ENCODE measurements at regions not wholly inside any gene's neighbourhood (a gene's known extent, or its start where the extent isn't known, plus 50 kb on each side); places are given as distances from the start of the nearest gene placed in this dataset.

DNA sequence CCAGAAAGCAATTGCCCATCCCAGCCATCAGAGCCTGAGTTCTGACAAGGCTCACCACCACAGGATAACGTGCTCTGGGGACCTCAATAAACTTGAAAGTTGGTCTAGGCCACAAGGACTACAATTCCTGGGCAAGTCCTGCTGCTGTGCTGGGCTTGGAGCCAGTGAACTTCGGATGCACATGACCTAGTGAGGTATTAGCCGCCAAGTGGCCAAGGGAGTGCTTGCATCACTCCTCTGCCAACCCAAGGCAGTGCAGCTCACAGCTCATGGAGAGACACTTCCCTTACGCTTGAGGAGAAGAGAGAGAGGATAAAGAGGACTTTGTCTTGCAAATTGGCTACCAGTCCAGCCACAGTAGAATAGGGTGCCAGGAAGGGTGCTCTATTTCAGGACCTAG lies 219.6 kb downstream of the MBD2 start:
- Histone ChIP-seq H3K4me3 (ENCODE audit: control insufficient read depth in 1 of 2, extremely low read depth in 1 of 2, low read length in 1 of 2) (no peak overlapping the region), H3K36me3 (ENCODE audit: control insufficient read depth in 2 of 2, extremely low read depth in 1 of 2, insufficient read depth in 1 of 2, low read length in 1 of 2) (no peaks in the 10 kb centered on the region), H3K27me3 (replicated peaks in 1 of 2; ENCODE audit: control insufficient read depth in 2 of 2, extremely low read depth in 1 of 2, insufficient read depth in 2 of 2, low read length in 1 of 2) (peaks cover 0 to 6% of the 10 kb centered on the region in 2 experiments), H3K9me3 (no peaks in the 10 kb centered on the region), H3K4me1 (ENCODE audit: control insufficient read depth in 1 of 2, extremely low read depth in 1 of 2, insufficient read depth in 2 of 2, low read length in 2 of 2) (no peaks in the 10 kb centered on the region), H3K27ac (ENCODE audit: low read length) (no peak overlapping the region)
- no peak overlapping the region for H3K27ac Mint-ChIP-seq
- ChIA-PET POLR2A (no interaction called here), CTCF (no interaction called here)
- no peaks in the 10 kb centered on the region for H3K36me3 Mint-ChIP-seq
- H3K27me3 Mint-ChIP-seq, result no peaks in the 10 kb centered on the region
- ATAC-seq (replicated peaks in 1 of 4) (no peak), DNase-seq (no peak)
- WGBS (ENCODE audit: insufficient coverage), result 49% methylated on average over 3 of the region's 4 CpGs
- peaks cover 0 to 3% (median 0%) of the 10 kb centered on the region in 3 donors for H3K9me3 Mint-ChIP-seq
- H3K4me3 Mint-ChIP-seq, result no peak overlapping the region
- H3K4me1 Mint-ChIP-seq, result no peaks in the 10 kb centered on the region

DNA sequence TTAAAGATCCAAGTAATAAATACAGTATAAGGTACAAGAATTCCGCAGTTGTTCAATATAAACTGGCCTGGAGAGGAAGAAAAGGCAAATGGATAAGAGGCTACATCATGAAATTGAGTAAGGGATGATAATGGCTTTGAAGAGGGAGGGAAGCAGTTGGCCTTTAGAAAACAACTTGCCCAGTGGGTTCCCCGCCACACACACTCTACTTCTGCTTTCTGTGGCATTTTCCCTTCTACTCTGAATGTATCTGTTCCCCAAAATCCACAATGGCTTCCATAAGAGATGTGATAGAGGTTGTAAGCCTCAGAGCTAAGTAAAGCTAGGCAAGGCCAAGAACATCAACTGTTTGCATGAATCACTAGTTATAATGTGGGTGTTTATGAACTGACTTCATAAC lies 221.3 kb downstream of the MBD2 start:
- Mint-ChIP-seq H3K4me3 (no peak overlapping the region), H3K27ac (no peak overlapping the region), H3K36me3 (no peaks in the 10 kb centered on the region), H3K4me1 (no peaks in the 10 kb centered on the region), H3K27me3 (no peaks in the 10 kb centered on the region), H3K9me3 (no peaks in the 10 kb centered on the region)
- Histone ChIP-seq H3K36me3 (ENCODE audit: control insufficient read depth in 2 of 2, extremely low read depth in 1 of 2, insufficient read depth in 1 of 2, low read length in 1 of 2) (no peaks in the 10 kb centered on the region), H3K9me3 (no peaks in the 10 kb centered on the region), H3K4me1 (ENCODE audit: control insufficient read depth in 1 of 2, extremely low read depth in 1 of 2, insufficient read depth in 2 of 2, low read length in 2 of 2) (no peaks in the 10 kb centered on the region), H3K4me3 (ENCODE audit: control insufficient read depth in 1 of 2, extremely low read depth in 1 of 2, low read length in 1 of 2) (no peak overlapping the region), H3K27me3 (replicated peaks in 1 of 2; ENCODE audit: control insufficient read depth in 2 of 2, extremely low read depth in 1 of 2, insufficient read depth in 2 of 2, low read length in 1 of 2) (peaks cover 0 to 6% of the 10 kb centered on the region in 2 experiments), H3K27ac (ENCODE audit: low read length) (no peak overlapping the region)
- ATAC-seq (replicated peaks in 1 of 4) (no peak), DNase-seq (no peak)
- WGBS (ENCODE audit: insufficient coverage), result no CpG with 5 or more reads among the region's 2 CpGs
- ChIA-PET POLR2A (no interaction called here), CTCF (no interaction called here)

- no peaks in the 10 kb centered on the region for H3K4me1 ChIP-seq (ENCODE audit: control insufficient read depth in 1 of 2, extremely low read depth in 1 of 2, insufficient read depth in 2 of 2, low read length in 2 of 2)
- CTCF ChIA-PET, result no interaction called here
- Mint-ChIP-seq H3K9me3 (peaks cover 0 to 4% (median 0%) of the 10 kb centered on the region in 3 donors), H3K27me3 (peaks cover 2 to 7% of the 10 kb centered on the region in 2 donors), H3K4me3 (no peak overlapping the region), H3K27ac (no peak overlapping the region), H3K36me3 (no peaks in the 10 kb centered on the region), H3K4me1 (no peaks in the 10 kb centered on the region)
- H3K36me3 ChIP-seq (ENCODE audit: control insufficient read depth in 2 of 2, extremely low read depth in 1 of 2, insufficient read depth in 1 of 2, low read length in 1 of 2), result no peaks in the 10 kb centered on the region
- DNase-seq (no peak), ATAC-seq (replicated peaks in 1 of 4) (no peak)
- no peak overlapping the region for H3K27ac ChIP-seq (ENCODE audit: low read length)
- no peaks in the 10 kb centered on the region for H3K27me3 ChIP-seq (replicated peaks in 1 of 2; ENCODE audit: control insufficient read depth in 2 of 2, extremely low read depth in 1 of 2, insufficient read depth in 2 of 2, low read length in 1 of 2)
- POLR2A ChIA-PET, result no interaction called here
- no peaks in the 10 kb centered on the region for H3K9me3 ChIP-seq
- H3K4me3 ChIP-seq (ENCODE audit: control insufficient read depth in 1 of 2, extremely low read depth in 1 of 2, low read length in 1 of 2), result no peak overlapping the region
- WGBS (ENCODE audit: insufficient coverage), result no CpG with 5 or more reads among the region's 1 CpG
Observed at GRCh38 chr18:53997064-53997463, 227.4 kb downstream of the MBD2 start.

DNA sequence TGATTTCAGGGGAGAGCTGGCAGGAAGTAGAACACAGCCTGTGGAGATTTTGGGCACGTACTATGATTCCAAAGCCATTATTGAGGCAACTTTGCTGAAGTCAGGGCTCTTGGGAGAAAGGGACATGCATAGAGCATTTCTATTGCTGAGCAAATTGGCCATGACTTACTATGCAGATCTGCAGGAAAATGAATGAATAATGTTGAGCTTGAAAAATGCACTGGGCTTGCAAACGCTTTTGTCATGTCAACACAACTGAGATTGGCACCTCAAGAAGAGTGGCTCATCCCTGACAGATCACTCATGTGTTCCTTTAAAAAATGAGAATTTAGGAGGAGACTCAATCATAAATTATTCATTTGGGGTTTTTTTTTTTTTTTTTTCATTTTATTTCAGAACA lies 230.5 kb downstream of the MBD2 start:
- Histone ChIP-seq H3K27ac (ENCODE audit: low read length) (no peak overlapping the region), H3K27me3 (replicated peaks in 1 of 2; ENCODE audit: control insufficient read depth in 2 of 2, extremely low read depth in 1 of 2, insufficient read depth in 2 of 2, low read length in 1 of 2) (no peaks in the 10 kb centered on the region), H3K36me3 (ENCODE audit: control insufficient read depth in 2 of 2, extremely low read depth in 1 of 2, insufficient read depth in 1 of 2, low read length in 1 of 2) (no peaks in the 10 kb centered on the region), H3K4me1 (ENCODE audit: control insufficient read depth in 1 of 2, extremely low read depth in 1 of 2, insufficient read depth in 2 of 2, low read length in 2 of 2) (no peaks in the 10 kb centered on the region), H3K9me3 (no peaks in the 10 kb centered on the region), H3K4me3 (ENCODE audit: control insufficient read depth in 1 of 2, extremely low read depth in 1 of 2, low read length in 1 of 2) (no peak overlapping the region)
- H3K9me3 Mint-ChIP-seq, result peaks cover 0 to 4% (median 0%) of the 10 kb centered on the region in 3 donors
- no peaks in the 10 kb centered on the region for H3K36me3 Mint-ChIP-seq
- H3K4me3 Mint-ChIP-seq, result no peak overlapping the region
- ATAC-seq (replicated peaks in 1 of 4) (no peak), DNase-seq (no peak)
- POLR2A ChIA-PET, result no interaction called here
- H3K4me1 Mint-ChIP-seq, result no peaks in the 10 kb centered on the region
- no peak overlapping the region for H3K27ac Mint-ChIP-seq
- CTCF ChIA-PET, result no interaction called here
- WGBS (ENCODE audit: insufficient coverage), result 88% methylated on average over 2 of the region's 2 CpGs
- H3K27me3 Mint-ChIP-seq, result peaks cover 2 to 7% of the 10 kb centered on the region in 2 donors

- no peak for ATAC-seq (replicated peaks in 1 of 4)
Observed at GRCh38 chr18:53991805-53992204, 232.7 kb downstream of the MBD2 start.

GRCh38 chr18:53991202-53991601 lies 233.3 kb downstream of the MBD2 start:
- CTCF ChIA-PET, result no interaction called here
- Histone ChIP-seq H3K4me3 (ENCODE audit: control insufficient read depth in 1 of 2, extremely low read depth in 1 of 2, low read length in 1 of 2) (no peak overlapping the region), H3K27ac (ENCODE audit: low read length) (no peak overlapping the region), H3K27me3 (replicated peaks in 1 of 2; ENCODE audit: control insufficient read depth in 2 of 2, extremely low read depth in 1 of 2, insufficient read depth in 2 of 2, low read length in 1 of 2) (no peaks in the 10 kb centered on the region), H3K9me3 (no peaks in the 10 kb centered on the region), H3K4me1 (ENCODE audit: control insufficient read depth in 1 of 2, extremely low read depth in 1 of 2, insufficient read depth in 2 of 2, low read length in 2 of 2) (no peaks in the 10 kb centered on the region), H3K36me3 (ENCODE audit: control insufficient read depth in 2 of 2, extremely low read depth in 1 of 2, insufficient read depth in 1 of 2, low read length in 1 of 2) (no peaks in the 10 kb centered on the region)
- 75% methylated on average over 2 of the region's 3 CpGs for WGBS (ENCODE audit: insufficient coverage)
- POLR2A ChIA-PET, result no interaction called here
- no peak for DNase-seq
- Mint-ChIP-seq H3K4me3 (no peak overlapping the region), H3K4me1 (no peaks in the 10 kb centered on the region), H3K27ac (no peak overlapping the region), H3K9me3 (no peaks in the 10 kb centered on the region), H3K36me3 (no peaks in the 10 kb centered on the region), H3K27me3 (peaks cover 0 to 2% of the 10 kb centered on the region in 2 donors)
- ATAC-seq (replicated peaks in 1 of 4), result no peak

More at GRCh38 chr18:53991805-53992204, 232.7 kb downstream of the MBD2 start:
- DNase-seq, result no peak
- no peaks in the 10 kb centered on the region for H3K36me3 ChIP-seq (ENCODE audit: control insufficient read depth in 2 of 2, extremely low read depth in 1 of 2, insufficient read depth in 1 of 2, low read length in 1 of 2)
- POLR2A ChIA-PET, result no interaction called here
- H3K4me3 ChIP-seq (ENCODE audit: control insufficient read depth in 1 of 2, extremely low read depth in 1 of 2, low read length in 1 of 2), result no peak overlapping the region
- no peak overlapping the region for H3K27ac ChIP-seq (ENCODE audit: low read length)
- 60% methylated on average over 1 of the region's 5 CpGs for WGBS (ENCODE audit: insufficient coverage)
- H3K36me3 Mint-ChIP-seq, result no peaks in the 10 kb centered on the region
- no peaks in the 10 kb centered on the region for H3K9me3 ChIP-seq
- no peak overlapping the region for H3K27ac Mint-ChIP-seq
- H3K4me1 Mint-ChIP-seq, result no peaks in the 10 kb centered on the region
- H3K9me3 Mint-ChIP-seq, result peaks cover 0 to 2% (median 0%) of the 10 kb centered on the region in 3 donors
- H3K27me3 ChIP-seq (replicated peaks in 1 of 2; ENCODE audit: control insufficient read depth in 2 of 2, extremely low read depth in 1 of 2, insufficient read depth in 2 of 2, low read length in 1 of 2), result no peaks in the 10 kb centered on the region
- H3K4me3 Mint-ChIP-seq, result no peak overlapping the region
- H3K27me3 Mint-ChIP-seq, result peaks cover 2% of the 10 kb centered on the region in 2 donors
- CTCF ChIA-PET, result no interaction called here
- H3K4me1 ChIP-seq (ENCODE audit: control insufficient read depth in 1 of 2, extremely low read depth in 1 of 2, insufficient read depth in 2 of 2, low read length in 2 of 2), result no peaks in the 10 kb centered on the region

DNA sequence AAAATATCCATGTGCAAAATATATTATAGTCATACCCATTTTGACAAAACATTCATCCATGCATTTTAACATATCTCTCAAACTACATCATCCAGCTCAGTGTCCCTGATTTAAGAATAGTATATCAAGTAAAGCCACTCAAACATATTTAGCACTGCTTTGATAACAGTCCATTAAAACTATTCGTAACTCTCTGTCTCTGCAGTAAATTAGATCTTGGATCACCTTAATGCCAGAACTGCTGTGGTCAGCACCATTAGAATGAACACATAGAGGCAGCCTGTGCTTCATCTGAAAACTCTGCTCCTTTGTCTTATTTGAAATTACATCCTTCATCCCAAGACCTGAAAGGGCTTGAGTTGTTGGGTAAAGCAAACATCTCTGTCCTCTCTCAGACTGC lies 234.0 kb downstream of the MBD2 start:
- POLR2A ChIA-PET, result no interaction called here
- H3K9me3 ChIP-seq, result no peaks in the 10 kb centered on the region
- Mint-ChIP-seq H3K9me3 (no peaks in the 10 kb centered on the region), H3K4me1 (no peaks in the 10 kb centered on the region), H3K27ac (no peak overlapping the region), H3K27me3 (peaks cover 0 to 2% of the 10 kb centered on the region in 2 donors), H3K4me3 (no peak overlapping the region), H3K36me3 (no peaks in the 10 kb centered on the region)
- no peaks in the 10 kb centered on the region for H3K27me3 ChIP-seq (replicated peaks in 1 of 2; ENCODE audit: control insufficient read depth in 2 of 2, extremely low read depth in 1 of 2, insufficient read depth in 2 of 2, low read length in 1 of 2)
- H3K4me3 ChIP-seq (ENCODE audit: control insufficient read depth in 1 of 2, extremely low read depth in 1 of 2, low read length in 1 of 2), result no peak overlapping the region
- DNase-seq, result no peak
- no peaks in the 10 kb centered on the region for H3K36me3 ChIP-seq (ENCODE audit: control insufficient read depth in 2 of 2, extremely low read depth in 1 of 2, insufficient read depth in 1 of 2, low read length in 1 of 2)
- CTCF ChIA-PET, result no interaction called here
- no peaks in the 10 kb centered on the region for H3K4me1 ChIP-seq (ENCODE audit: control insufficient read depth in 1 of 2, extremely low read depth in 1 of 2, insufficient read depth in 2 of 2, low read length in 2 of 2)
- ATAC-seq (replicated peaks in 1 of 4), result no peak
- H3K27ac ChIP-seq (ENCODE audit: low read length), result no peak overlapping the region
- WGBS (ENCODE audit: insufficient coverage), result no CpG with 5 or more reads among the region's 1 CpG

Data from T-cell (primary cell).